ENCODE measurements at regions not wholly inside any gene's neighbourhood (a gene's known extent, or its start where the extent isn't known, plus 50 kb on each side); places are given as distances from the start of the nearest gene placed in this dataset.

GRCh38 chr4:62670514-62670913 is 1470.4 kb downstream of the ADGRL3 start:
- 47% methylated on average over 2 of the region's 2 CpGs for WGBS

GRCh38 chr4:62661821-62662220 is 1461.7 kb downstream of the ADGRL3 start:
- H3K36me3 ChIP-seq = no peaks in the 10 kb centered on the region
- no peaks in the 10 kb centered on the region for H3K4me1 ChIP-seq (replicated peaks)
- H3K4me3 ChIP-seq = no peak overlapping the region
- no peaks in the 10 kb centered on the region for H3K27me3 ChIP-seq (replicated peaks; ENCODE audit: insufficient read depth)
- no peak for DNase-seq (ENCODE audit: low spot score)
- no peak for TF ChIP-seq POLR2AphosphoS5 (IDR thresholded peaks at IDR 0.05)
- TF ChIP-seq POLR2A (IDR thresholded peaks at IDR 0.05) = no peak
- TF ChIP-seq CTCF (IDR thresholded peaks at IDR 0.05) = no peak
- no peaks in the 10 kb centered on the region for H3K9me3 ChIP-seq
- H3K27ac ChIP-seq = no peak overlapping the region
- 75% methylated on average over 4 of the region's 4 CpGs for WGBS
- intact Hi-C loops (cut with DNase I) = no loop called here

More at GRCh38 chr4:62670514-62670913, 1470.4 kb downstream of the ADGRL3 start:
- Histone ChIP-seq H3K27me3 (replicated peaks; ENCODE audit: insufficient read depth) (no peaks in the 10 kb centered on the region), H3K4me1 (replicated peaks) (no peaks in the 10 kb centered on the region), H3K9me3 (no peaks in the 10 kb centered on the region), H3K36me3 (no peaks in the 10 kb centered on the region), H3K4me3 (no peak overlapping the region), H3K27ac (no peak overlapping the region)
- intact Hi-C loops (cut with DNase I) = no loop called here
- TF ChIP-seq POLR2AphosphoS5 (IDR thresholded peaks at IDR 0.05) = no peak
- no peak for TF ChIP-seq POLR2A (IDR thresholded peaks at IDR 0.05)
- no peak for TF ChIP-seq CTCF (IDR thresholded peaks at IDR 0.05)
- no peak for DNase-seq (ENCODE audit: low spot score)

DNA sequence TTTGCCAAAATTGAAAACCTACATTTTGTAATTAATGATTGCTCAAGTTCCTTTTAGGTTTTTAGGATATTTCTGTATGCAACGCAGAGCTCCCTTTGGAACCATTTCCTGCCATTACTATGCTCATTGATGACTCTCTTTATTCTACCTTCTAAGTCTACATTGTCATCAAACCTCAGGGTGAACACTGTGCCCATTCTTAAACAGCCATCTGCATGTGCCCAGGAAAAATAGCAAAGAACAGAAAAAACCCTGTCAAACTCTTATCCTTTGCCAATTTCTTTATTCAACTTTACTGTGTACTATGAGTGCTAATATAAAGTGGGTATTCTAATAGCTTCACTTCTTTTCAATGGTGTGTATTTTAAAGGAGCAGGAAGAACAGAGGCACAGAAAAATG is 1455.9 kb downstream of the ADGRL3 start:
- Histone ChIP-seq H3K36me3 (no peaks in the 10 kb centered on the region), H3K27me3 (replicated peaks; ENCODE audit: insufficient read depth) (no peaks in the 10 kb centered on the region), H3K4me3 (no peak overlapping the region), H3K27ac (no peak overlapping the region), H3K9me3 (no peaks in the 10 kb centered on the region), H3K4me1 (replicated peaks) (no peaks in the 10 kb centered on the region)
- intact Hi-C loops (cut with DNase I) = no loop called here
- TF ChIP-seq CTCF (IDR thresholded peaks at IDR 0.05) (no peak), POLR2A (IDR thresholded peaks at IDR 0.05) (no peak), POLR2AphosphoS5 (IDR thresholded peaks at IDR 0.05) (no peak)
- WGBS = 69% methylated on average over 1 of the region's 1 CpG
- DNase-seq (ENCODE audit: low spot score) = no peak

- Histone ChIP-seq H3K27ac (no peak overlapping the region), H3K4me1 (replicated peaks) (no peaks in the 10 kb centered on the region), H3K9me3 (no peaks in the 10 kb centered on the region), H3K27me3 (replicated peaks; ENCODE audit: insufficient read depth) (no peaks in the 10 kb centered on the region), H3K4me3 (no peak overlapping the region), H3K36me3 (no peaks in the 10 kb centered on the region)
- no peak for TF ChIP-seq CTCF (IDR thresholded peaks at IDR 0.05)
- TF ChIP-seq POLR2A (IDR thresholded peaks at IDR 0.05) = no peak
- TF ChIP-seq POLR2AphosphoS5 (IDR thresholded peaks at IDR 0.05) = no peak
- WGBS = 26% methylated on average over 3 of the region's 3 CpGs
- DNase-seq (ENCODE audit: low spot score) = no peak
- intact Hi-C loops (cut with DNase I) = no loop called here
These were observed 1444.2 kb downstream of the ADGRL3 start for GRCh38 chr4:62644372-62644771.

DNA sequence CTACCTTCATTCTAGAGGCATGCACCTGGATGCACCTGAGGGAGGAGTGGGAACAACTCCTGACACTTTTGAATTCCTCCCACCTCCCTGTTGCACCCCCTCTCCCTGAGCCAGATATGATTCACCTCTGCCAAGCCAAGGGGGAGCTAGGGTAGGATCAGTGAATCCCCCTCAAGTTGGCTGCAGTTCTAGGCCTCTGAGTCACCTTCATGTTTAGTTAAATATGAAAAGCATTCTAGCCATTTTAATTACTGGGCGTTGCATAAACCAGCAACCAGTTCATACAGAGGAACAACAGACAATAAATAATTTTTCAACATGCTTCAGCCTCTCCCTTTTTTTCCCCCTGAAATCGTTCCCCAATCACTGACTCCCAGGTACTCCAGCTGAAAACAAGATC is 1440.2 kb downstream of the ADGRL3 start:
- no peaks in the 10 kb centered on the region for H3K36me3 ChIP-seq
- H3K27me3 ChIP-seq (replicated peaks; ENCODE audit: insufficient read depth) = no peaks in the 10 kb centered on the region
- H3K27ac ChIP-seq = no peak overlapping the region
- H3K4me3 ChIP-seq = no peak overlapping the region
- WGBS = 35% methylated on average over 2 of the region's 2 CpGs
- H3K4me1 ChIP-seq (replicated peaks) = no peaks in the 10 kb centered on the region
- intact Hi-C loops (cut with DNase I) = no loop called here
- TF ChIP-seq POLR2A (IDR thresholded peaks at IDR 0.05) (no peak), POLR2AphosphoS5 (IDR thresholded peaks at IDR 0.05) (no peak), CTCF (IDR thresholded peaks at IDR 0.05) (no peak)
- H3K9me3 ChIP-seq = no peaks in the 10 kb centered on the region
- DNase-seq (ENCODE audit: low spot score) = no peak

Measured in prostate gland (tissue), 2 donors.